Endothelial cell of umbilical vein (primary cell): ENCODE measurements at regions not wholly inside any gene's neighbourhood (a gene's known extent, or its start where the extent isn't known, plus 50 kb on each side); places are given as distances from the start of the nearest gene placed in this dataset.

Experiments used
- BruUV-seq: library from RNA; stranded (reverse); fragments of 400-500 nt; replicated peaks from 2 replicates; lab custom pipeline; 2021; lab: Mats Ljungman, UMichigan
- CTCF ChIA-PET: fragments of 300-600, 350-600 bp; sonication (Branson Sonifier 250); formaldehyde crosslinking; loops from one replicate; lab custom pipeline; 2021; ENCODE audit warnings: antibody characterized with exemption, inconsistent platforms; lab: Charles Lee
- POLR2A ChIA-PET: fragments of 300-600, 350-600 bp; sonication (Branson Sonifier 250); formaldehyde crosslinking; loops from one replicate; lab custom pipeline; 2021; ENCODE audit warnings: antibody characterized with exemption, inconsistent platforms; lab: Charles Lee
- DNase-seq: peaks from one replicate; pipeline ENCODE4 v3.0.0-alpha.2; 2011; ENCODE audit warnings: low read depth, low spot score
- FAIRE-seq: peaks from 2 replicates; lab custom pipeline; 2011; peaks lifted over from hg19 to GRCh38; lab: Jason Lieb, UNC
- H2AFZ ChIP-seq: 2 replicates; pipeline ENCODE4 v1.6.0; 2012; ENCODE audit warnings: low read depth, low read length, control low read depth, inconsistent platforms
- H3K27ac ChIP-seq: 2 replicates; pipeline ENCODE4 v1.5.1; 2011; ENCODE audit warnings: low read depth, mild to moderate bottlenecking, control low read depth, low read length, moderate library complexity; ENCODE audit not compliant: insufficient read depth
- H3K27me3 ChIP-seq, 2 experiments: 2 replicates each; pipeline versions ENCODE4 v1.6.0 to v1.6.1; 2011; ENCODE audit warnings: low read length in 2 of 2, mixed read lengths in 1 of 2; ENCODE audit not compliant: control insufficient read depth in 2 of 2, insufficient read depth in 2 of 2
- H3K36me3 ChIP-seq, 2 experiments: 2 replicates in 1 of 2; 3 replicates in 1 of 2; pipeline ENCODE4 v1.5.1; 2011; ENCODE audit warnings: low read length in 2 of 2, mild to moderate bottlenecking in 1 of 2, moderate library complexity in 1 of 2; ENCODE audit not compliant: control insufficient read depth in 2 of 2, insufficient read depth in 2 of 2; ENCODE audit errors: extremely low read depth in 1 of 2
- H3K4me1 ChIP-seq: 3 replicates; pipeline ENCODE4 v1.5.1; 2011; ENCODE audit warnings: mild to moderate bottlenecking, low read length; ENCODE audit not compliant: control insufficient read depth, insufficient read depth; ENCODE audit errors: extremely low read depth
- H3K4me2 ChIP-seq: 2 replicates; pipeline ENCODE4 v1.6.1; 2011; ENCODE audit warnings: low read length, control low read depth, mixed read lengths; ENCODE audit not compliant: insufficient read depth
- H3K4me3 ChIP-seq, 3 experiments: fragments of 200-600 bp in 1 of 3; sonication (generic), shearing (Covaris generic) in 1 of 3; replicated peaks in 1 of 3; 2 replicates each; pipeline ENCODE4 v1.5.1; 2011 to 2016; ENCODE audit warnings: control low read depth in 3 of 3, low read length in 3 of 3, mild to moderate bottlenecking in 2 of 3, inconsistent platforms in 1 of 3, low read depth in 1 of 3, moderate library complexity in 1 of 3; ENCODE audit not compliant: insufficient read depth in 1 of 3
- H3K79me2 ChIP-seq: 2 replicates; pipeline ENCODE4 v1.6.0; 2012; ENCODE audit warnings: low read length, inconsistent platforms; ENCODE audit not compliant: control insufficient read depth, insufficient read depth
- H3K9ac ChIP-seq: replicated peaks from 2 replicates; pipeline ENCODE3; 2011; ENCODE audit warnings: low read length, control low read depth; ENCODE audit not compliant: insufficient read depth; ENCODE audit errors: extremely low read depth
- H3K9me1 ChIP-seq: replicated peaks from 3 replicates; pipeline ENCODE4 v1.6.0; 2011; ENCODE audit warnings: mild to moderate bottlenecking, low read length; ENCODE audit not compliant: control insufficient read depth, insufficient read depth; ENCODE audit errors: extremely low read depth
- H3K9me3 ChIP-seq: replicated peaks from 2 replicates; pipeline ENCODE4 v1.5.1; 2012; ENCODE audit warnings: low read length, inconsistent platforms; ENCODE audit not compliant: control insufficient read depth, insufficient read depth
- H4K20me1 ChIP-seq: replicated peaks from 2 replicates; pipeline ENCODE3; 2011; ENCODE audit warnings: mild to moderate bottlenecking, low read length; ENCODE audit not compliant: control insufficient read depth, insufficient read depth; ENCODE audit errors: extremely low read depth
- CTCF ChIP-seq, 2 donors: IDR thresholded peaks; 1 replicate in 1 of 2; 2 replicates in 1 of 2; pipeline ENCODE4 v1.5.1; 2011; ENCODE audit warnings: low read length in 2 of 2, mild to moderate bottlenecking in 2 of 2, moderate library complexity in 2 of 2, control low read depth in 1 of 2, inconsistent platforms in 1 of 2, low read depth in 1 of 2; ENCODE audit not compliant: insufficient read depth in 1 of 2; ENCODE audit errors: extremely low read depth in 1 of 2
- EZH2 ChIP-seq: IDR thresholded peaks from 2 replicates; pipeline ENCODE4 v1.6.1; 2012; ENCODE audit warnings: borderline replicate concordance, low read depth, mild to moderate bottlenecking, moderate library complexity, low read length, inconsistent platforms; ENCODE audit not compliant: severe bottlenecking
- FOS ChIP-seq: IDR thresholded peaks from 2 replicates; pipeline ENCODE4 v1.6.1; 2011; ENCODE audit warnings: mild to moderate bottlenecking, low read length, moderate library complexity, borderline replicate concordance; ENCODE audit not compliant: insufficient read depth
- GATA2 ChIP-seq: IDR thresholded peaks from 2 replicates; pipeline ENCODE4 v1.7.0; 2011; ENCODE audit warnings: low read depth, mild to moderate bottlenecking, moderate library complexity, mixed read lengths, low read length; ENCODE audit not compliant: insufficient read length, insufficient read depth
- JUN ChIP-seq: IDR thresholded peaks from 2 replicates; pipeline ENCODE4 v1.6.1; 2011; ENCODE audit warnings: borderline replicate concordance, low read depth; ENCODE audit not compliant: insufficient read length, insufficient read depth
- POLR2A ChIP-seq: IDR thresholded peaks from 2 replicates; pipeline ENCODE4 v1.6.1; 2012; ENCODE audit warnings: low read depth, mild to moderate bottlenecking, control low read depth, low read length
- POLR2AphosphoS5 ChIP-seq: IDR thresholded peaks from 2 replicates; pipeline ENCODE4 v1.6.1; 2012; ENCODE audit warnings: low read depth, mild to moderate bottlenecking, control low read depth, low read length, moderate library complexity; ENCODE audit not compliant: insufficient read depth
- dilution Hi-C: fragments of 300-500 bp; cut with MboI; formaldehyde crosslinking; loops from one replicate; pipeline ENCODE4 v1.15.0; 2019; ENCODE audit warnings: low sequenced_read_pairs; ENCODE audit not compliant: extremely low pct_ligation_motif_present
- intact Hi-C: fragments of 100-400 bp; cut with micrococcal nuclease; formaldehyde crosslinking; loops from one replicate; pipeline ENCODE4 v1.10.0; 2022
- TF ChIP-seq, protein P1 (sequence below): IDR thresholded peaks from 2 replicates; pipeline ENCODE4 v1.6.1; 2011; ENCODE audit not compliant: insufficient read depth, insufficient read length

DNA sequence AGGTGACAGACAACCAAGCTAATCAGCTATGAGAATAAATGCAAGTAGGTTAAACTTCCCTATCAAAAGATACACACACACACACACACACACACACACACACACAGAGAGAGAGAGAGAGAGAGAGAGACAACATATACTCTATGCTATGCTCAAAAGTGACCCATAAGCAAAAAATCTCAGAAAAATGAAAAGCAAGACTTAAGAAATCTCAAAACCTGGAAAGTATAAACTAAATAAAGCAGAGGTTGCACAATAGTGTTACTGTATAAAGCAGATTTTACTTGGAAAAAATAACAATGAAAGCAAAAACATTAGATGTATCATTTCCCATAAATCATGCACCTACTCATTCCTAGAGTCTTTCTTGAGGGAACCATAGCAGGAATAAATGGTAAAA is 221.5 kb downstream of the INHBA start:
- dilution Hi-C loops: no loop called here

DNA sequence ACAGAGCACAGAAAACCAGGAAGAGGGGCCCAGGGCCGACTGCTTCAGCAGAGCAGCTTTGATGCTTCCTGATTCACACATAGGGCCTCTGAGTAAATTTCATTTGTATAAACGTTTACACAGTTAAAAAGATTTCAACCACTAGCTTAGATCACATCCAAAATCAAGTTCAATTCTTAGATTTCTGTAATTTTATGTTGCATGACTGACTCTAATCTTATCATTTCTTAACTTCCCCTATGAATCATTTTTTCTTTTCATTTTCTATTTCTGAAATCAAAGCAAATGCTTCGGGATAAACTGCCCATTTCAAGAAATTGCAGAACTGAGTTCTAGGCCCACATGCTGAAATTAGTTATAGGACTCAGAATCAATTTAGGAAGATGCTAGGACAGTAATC is 224.7 kb downstream of the INHBA start:
- TF ChIP-seq EZH2 (no peak), FOS (peak; percentile 25), POLR2A (no peak), GATA2 (no peak), POLR2AphosphoS5 (no peak), CTCF (IDR thresholded peaks at IDR 0.05; ENCODE audit: extremely low read depth in 1 of 2, insufficient read depth in 1 of 2, low read depth in 1 of 2, low read length in 2 of 2) (no peak)
- TF ChIP-seq, protein P1, sequence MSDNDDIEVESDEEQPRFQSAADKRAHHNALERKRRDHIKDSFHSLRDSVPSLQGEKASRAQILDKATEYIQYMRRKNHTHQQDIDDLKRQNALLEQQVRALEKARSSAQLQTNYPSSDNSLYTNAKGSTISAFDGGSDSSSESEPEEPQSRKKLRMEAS: no peak
- ChIA-PET POLR2A (no interaction called here), CTCF (interaction anchor here (1.0 kb wide), 1 partner anchor 26 kb away, joined by 3 read pairs; no protein-coding TSS in a partner anchor)
- no peaks in the 10 kb centered on the region for H4K20me1 ChIP-seq
- peak overlapping the region; percentile 18 for H3K27ac ChIP-seq
- no TSS peak for BruUV-seq
- FAIRE-seq: no peak
- H3K9me1 ChIP-seq: peaks cover 4% of the 10 kb centered on the region
- H3K36me3 ChIP-seq: no peaks in the 10 kb centered on the region
- peak overlapping the region; percentile 31 for H3K4me2 ChIP-seq
- H3K79me2 ChIP-seq: no peaks in the 10 kb centered on the region
- no peak overlapping the region for H3K4me3 ChIP-seq
- H3K4me1 ChIP-seq: peaks cover 6% of the 10 kb centered on the region
- H3K27me3 ChIP-seq: no peaks in the 10 kb centered on the region
- H2AFZ ChIP-seq: peak overlapping the region; percentile 62
- H3K9me3 ChIP-seq: no peaks in the 10 kb centered on the region
- no peak overlapping the region for H3K9ac ChIP-seq
- intact Hi-C loops (no loop called here), dilution Hi-C loops (no loop called here)
- peak; percentile 47 for DNase-seq

More for the DNA sequence above, 221.5 kb downstream of the INHBA start:
- no peaks in the 10 kb centered on the region for H3K36me3 ChIP-seq
- TF ChIP-seq FOS: no peak
- no peak for TF ChIP-seq POLR2A
- TF ChIP-seq, protein P1: no peak
- TF ChIP-seq JUN: no peak
- no peak for TF ChIP-seq EZH2
- no peak for TF ChIP-seq POLR2AphosphoS5
- peaks cover 4% of the 10 kb centered on the region for H3K9me1 ChIP-seq
- H3K27ac ChIP-seq: no peak overlapping the region
- POLR2A ChIA-PET: no interaction called here
- H3K4me2 ChIP-seq: no peak overlapping the region
- no TSS peak for BruUV-seq
- FAIRE-seq (no peak), DNase-seq (no peak)
- no peaks in the 10 kb centered on the region for H3K27me3 ChIP-seq
- H3K9me3 ChIP-seq: no peaks in the 10 kb centered on the region
- intact Hi-C loops: no loop called here
- no peaks in the 10 kb centered on the region for H4K20me1 ChIP-seq
- H3K9ac ChIP-seq: no peak overlapping the region
- H3K4me1 ChIP-seq: peaks cover 6% of the 10 kb centered on the region
- no peak overlapping the region for H3K4me3 ChIP-seq
- H2AFZ ChIP-seq: no peak overlapping the region
- CTCF ChIA-PET: no interaction called here
- H3K79me2 ChIP-seq: no peaks in the 10 kb centered on the region
